ENCODE measurements at regions not wholly inside any gene's neighbourhood (a gene's known extent, or its start where the extent isn't known, plus 50 kb on each side); places are given as distances from the start of the nearest gene placed in this dataset.

DNA sequence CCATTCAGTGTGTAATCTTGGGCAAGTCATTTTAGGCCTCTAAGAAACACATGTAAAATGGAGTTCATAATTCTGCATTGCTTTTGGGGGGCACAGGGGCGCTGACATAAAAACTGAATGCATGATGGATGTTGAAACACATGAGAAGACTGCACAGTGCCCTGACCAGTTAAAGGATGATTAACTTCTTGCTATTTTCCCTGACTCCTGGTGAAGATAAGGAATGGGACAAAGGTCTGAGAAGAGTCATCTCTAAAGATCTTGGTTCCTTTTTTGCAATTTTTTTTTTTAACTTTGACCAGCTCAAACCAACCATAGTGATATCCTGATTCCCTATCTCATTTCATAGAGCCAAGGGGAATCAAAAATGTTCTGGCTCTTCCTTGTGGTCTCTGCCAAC is 134.9 kb upstream of the TENM4 start:
- Mint-ChIP-seq H3K9me3 (peaks cover 3 to 9% (median 4%) of the 10 kb centered on the region in 3 donors), H3K27me3 (no peaks in the 10 kb centered on the region), H3K27ac (no peak overlapping the region), H3K4me1 (no peaks in the 10 kb centered on the region), H3K4me3 (no peak overlapping the region), H3K36me3 (no peaks in the 10 kb centered on the region)
- Histone ChIP-seq H3K4me1 (ENCODE audit: control insufficient read depth in 1 of 2, extremely low read depth in 1 of 2, insufficient read depth in 2 of 2, low read length in 2 of 2) (no peaks in the 10 kb centered on the region), H3K4me3 (ENCODE audit: control insufficient read depth in 1 of 2, extremely low read depth in 1 of 2, low read length in 1 of 2) (no peak overlapping the region), H3K9me3 (no peaks in the 10 kb centered on the region), H3K27me3 (replicated peaks in 1 of 2; ENCODE audit: control insufficient read depth in 2 of 2, extremely low read depth in 1 of 2, insufficient read depth in 2 of 2, low read length in 1 of 2) (no peaks in the 10 kb centered on the region), H3K36me3 (ENCODE audit: control insufficient read depth in 2 of 2, extremely low read depth in 1 of 2, insufficient read depth in 1 of 2, low read length in 1 of 2) (no peaks in the 10 kb centered on the region), H3K27ac (ENCODE audit: low read length) (no peak overlapping the region)
- ATAC-seq (replicated peaks in 1 of 4) (no peak), DNase-seq (no peak)
- ChIA-PET CTCF (no interaction called here), POLR2A (no interaction called here)
- no CpG with 5 or more reads among the region's 1 CpG for WGBS (ENCODE audit: insufficient coverage)

DNA sequence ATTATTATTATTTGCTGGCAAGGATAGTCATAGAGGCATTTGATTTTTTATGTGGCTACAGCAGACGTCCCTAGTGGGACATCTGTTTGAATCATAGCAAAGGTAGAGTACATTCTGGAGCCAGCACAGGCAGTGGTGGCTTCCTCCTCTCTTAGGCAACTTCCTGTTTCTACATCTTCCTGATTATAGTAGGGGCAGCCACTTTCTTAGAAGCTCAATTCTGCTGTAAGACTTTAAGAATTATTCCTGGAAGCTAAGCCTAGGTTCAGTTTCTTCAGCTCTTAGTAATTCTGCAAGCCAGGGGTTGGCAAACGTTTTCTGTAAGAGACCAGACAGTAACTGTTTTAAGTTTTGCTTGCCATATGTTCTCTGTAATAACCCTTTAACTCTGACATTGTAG is 129.3 kb upstream of the TENM4 start:
- no peaks in the 10 kb centered on the region for H3K4me1 Mint-ChIP-seq
- no peaks in the 10 kb centered on the region for H3K36me3 Mint-ChIP-seq
- no peaks in the 10 kb centered on the region for H3K9me3 ChIP-seq
- no peak overlapping the region for H3K4me3 Mint-ChIP-seq
- H3K9me3 Mint-ChIP-seq, result peaks cover 6 to 15% (median 14%) of the 10 kb centered on the region in 3 donors
- POLR2A ChIA-PET, result no interaction called here
- no peak overlapping the region for H3K4me3 ChIP-seq (ENCODE audit: control insufficient read depth in 1 of 2, extremely low read depth in 1 of 2, low read length in 1 of 2)
- no peak for DNase-seq
- H3K36me3 ChIP-seq (ENCODE audit: control insufficient read depth in 2 of 2, extremely low read depth in 1 of 2, insufficient read depth in 1 of 2, low read length in 1 of 2), result no peaks in the 10 kb centered on the region
- ATAC-seq (replicated peaks in 1 of 4), result no peak
- H3K27ac Mint-ChIP-seq, result no peak overlapping the region
- CTCF ChIA-PET, result no interaction called here
- H3K27me3 Mint-ChIP-seq, result no peaks in the 10 kb centered on the region
- no peaks in the 10 kb centered on the region for H3K27me3 ChIP-seq (replicated peaks in 1 of 2; ENCODE audit: control insufficient read depth in 2 of 2, extremely low read depth in 1 of 2, insufficient read depth in 2 of 2, low read length in 1 of 2)
- H3K27ac ChIP-seq (ENCODE audit: low read length), result no peak overlapping the region
- H3K4me1 ChIP-seq (ENCODE audit: control insufficient read depth in 1 of 2, extremely low read depth in 1 of 2, insufficient read depth in 2 of 2, low read length in 2 of 2), result no peaks in the 10 kb centered on the region
- 0% methylated on average over 1 of the region's 2 CpGs for WGBS (ENCODE audit: insufficient coverage)

DNA sequence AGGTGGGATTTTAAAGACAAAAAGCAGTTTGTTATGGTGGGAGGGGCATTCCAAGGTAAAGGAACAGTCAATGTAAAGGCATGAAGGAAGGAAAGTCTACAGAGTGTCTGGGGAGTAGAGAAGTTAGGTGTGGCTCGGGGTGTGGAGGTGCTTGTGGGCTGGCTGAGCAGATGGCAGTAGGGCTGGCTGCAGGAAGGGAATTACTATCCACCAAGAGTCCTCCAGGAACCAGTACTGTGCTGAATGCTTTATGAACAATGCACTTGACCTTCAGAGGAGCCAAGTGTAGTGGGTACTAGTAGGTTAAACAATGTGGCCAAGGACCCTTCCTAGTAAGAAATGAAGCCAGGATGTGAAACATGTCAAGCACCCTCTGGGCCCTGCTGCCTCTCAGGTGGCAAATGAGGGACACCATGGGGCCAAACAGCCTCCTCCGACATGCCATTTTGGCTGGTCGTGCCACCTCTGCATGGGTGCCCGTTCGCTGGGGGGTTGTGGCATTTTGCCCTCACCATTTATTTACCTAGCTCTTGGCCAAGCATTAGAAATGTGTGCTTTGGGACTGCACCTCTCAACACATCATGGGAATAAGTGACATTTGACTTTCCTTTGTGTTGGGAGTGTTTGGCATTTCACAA is 123.6 kb upstream of the TENM4 start:
- ChIA-PET POLR2A (no interaction called here), CTCF (no interaction called here)
- Histone ChIP-seq H3K4me1 (ENCODE audit: control insufficient read depth in 1 of 2, extremely low read depth in 1 of 2, insufficient read depth in 2 of 2, low read length in 2 of 2) (no peaks in the 10 kb centered on the region), H3K27me3 (replicated peaks in 1 of 2; ENCODE audit: control insufficient read depth in 2 of 2, extremely low read depth in 1 of 2, insufficient read depth in 2 of 2, low read length in 1 of 2) (peaks cover 0 to 2% of the 10 kb centered on the region in 2 experiments), H3K4me3 (ENCODE audit: control insufficient read depth in 1 of 2, extremely low read depth in 1 of 2, low read length in 1 of 2) (no peak overlapping the region), H3K9me3 (no peaks in the 10 kb centered on the region), H3K27ac (ENCODE audit: low read length) (no peak overlapping the region), H3K36me3 (ENCODE audit: control insufficient read depth in 2 of 2, extremely low read depth in 1 of 2, insufficient read depth in 1 of 2, low read length in 1 of 2) (no peaks in the 10 kb centered on the region)
- DNase-seq (no peak), ATAC-seq (replicated peaks in 1 of 4) (no peak)
- WGBS (ENCODE audit: insufficient coverage), result no CpG with 5 or more reads among the region's 5 CpGs
- Mint-ChIP-seq H3K9me3 (peaks cover 4 to 14% (median 12%) of the 10 kb centered on the region in 3 donors), H3K4me1 (no peaks in the 10 kb centered on the region), H3K4me3 (no peak overlapping the region), H3K27me3 (no peaks in the 10 kb centered on the region), H3K27ac (no peak overlapping the region), H3K36me3 (no peaks in the 10 kb centered on the region)

DNA sequence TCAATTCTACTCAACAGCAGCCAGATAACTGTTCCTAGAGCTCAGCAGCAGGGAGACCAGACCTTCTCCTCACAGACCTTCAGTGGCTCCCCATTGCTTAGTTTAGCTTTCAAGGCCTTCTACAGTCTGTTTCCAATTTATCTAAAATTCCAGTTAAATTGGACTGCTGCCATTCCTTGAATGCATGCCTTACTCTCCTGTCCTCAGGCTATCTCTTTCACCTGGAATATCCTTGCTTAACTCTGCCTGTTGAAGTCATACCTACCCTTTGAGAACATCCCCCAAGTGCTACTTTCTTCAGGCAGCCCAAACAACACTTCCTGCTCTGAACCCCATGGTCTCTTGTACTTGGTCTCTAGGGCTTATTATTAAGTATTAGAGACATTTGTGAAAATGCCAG is 120.7 kb upstream of the TENM4 start:
- peaks cover 0 to 2% of the 10 kb centered on the region in 2 experiments for H3K27me3 ChIP-seq (replicated peaks in 1 of 2; ENCODE audit: control insufficient read depth in 2 of 2, extremely low read depth in 1 of 2, insufficient read depth in 2 of 2, low read length in 1 of 2)
- Mint-ChIP-seq H3K27me3 (no peaks in the 10 kb centered on the region), H3K4me3 (no peak overlapping the region), H3K9me3 (peaks cover 0 to 11% (median 2%) of the 10 kb centered on the region in 3 donors), H3K4me1 (no peaks in the 10 kb centered on the region), H3K27ac (no peak overlapping the region), H3K36me3 (no peaks in the 10 kb centered on the region)
- no peak for DNase-seq
- no peaks in the 10 kb centered on the region for H3K36me3 ChIP-seq (ENCODE audit: control insufficient read depth in 2 of 2, extremely low read depth in 1 of 2, insufficient read depth in 1 of 2, low read length in 1 of 2)
- H3K27ac ChIP-seq (ENCODE audit: low read length), result no peak overlapping the region
- ChIA-PET CTCF (no interaction called here), POLR2A (interaction anchor here in 1 of 2 donors (0.6 kb wide), 1 partner anchor 73 kb away, joined by 3 read pairs; no protein-coding TSS in a partner anchor)
- no peak for ATAC-seq (replicated peaks in 1 of 4)
- no peaks in the 10 kb centered on the region for H3K9me3 ChIP-seq
- no peaks in the 10 kb centered on the region for H3K4me1 ChIP-seq (ENCODE audit: control insufficient read depth in 1 of 2, extremely low read depth in 1 of 2, insufficient read depth in 2 of 2, low read length in 2 of 2)
- no peak overlapping the region for H3K4me3 ChIP-seq (ENCODE audit: control insufficient read depth in 1 of 2, extremely low read depth in 1 of 2, low read length in 1 of 2)

DNA sequence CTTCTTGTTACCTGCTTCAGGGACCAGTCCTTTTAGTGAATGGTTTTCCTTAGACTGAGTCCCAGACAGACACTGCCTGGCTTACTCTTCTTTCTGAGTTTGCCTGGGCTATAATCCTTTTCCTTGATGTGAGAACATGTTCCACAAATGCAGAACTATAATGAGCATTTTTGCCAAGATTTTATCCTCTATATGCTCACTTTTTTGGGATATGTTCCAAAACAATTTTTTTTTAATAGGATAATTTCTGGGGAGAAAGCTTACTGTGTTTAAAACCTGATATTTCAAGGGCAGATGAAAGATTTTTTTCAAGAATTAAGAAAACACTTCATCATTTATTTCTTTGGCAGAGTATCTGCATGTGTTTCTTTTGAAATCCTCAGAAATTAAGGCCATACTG is 110.0 kb upstream of the TENM4 start:
- Histone ChIP-seq H3K27me3 (replicated peaks in 1 of 2; ENCODE audit: control insufficient read depth in 2 of 2, extremely low read depth in 1 of 2, insufficient read depth in 2 of 2, low read length in 1 of 2) (no peaks in the 10 kb centered on the region), H3K36me3 (ENCODE audit: control insufficient read depth in 2 of 2, extremely low read depth in 1 of 2, insufficient read depth in 1 of 2, low read length in 1 of 2) (no peaks in the 10 kb centered on the region), H3K4me3 (ENCODE audit: control insufficient read depth in 1 of 2, extremely low read depth in 1 of 2, low read length in 1 of 2) (no peak overlapping the region), H3K4me1 (ENCODE audit: control insufficient read depth in 1 of 2, extremely low read depth in 1 of 2, insufficient read depth in 2 of 2, low read length in 2 of 2) (no peaks in the 10 kb centered on the region), H3K9me3 (no peaks in the 10 kb centered on the region), H3K27ac (ENCODE audit: low read length) (no peak overlapping the region)
- Mint-ChIP-seq H3K27ac (no peak overlapping the region), H3K36me3 (no peaks in the 10 kb centered on the region), H3K4me1 (no peaks in the 10 kb centered on the region), H3K27me3 (no peaks in the 10 kb centered on the region), H3K4me3 (no peak overlapping the region), H3K9me3 (peaks cover 0 to 11% (median 2%) of the 10 kb centered on the region in 3 donors)
- POLR2A ChIA-PET, result no interaction called here
- DNase-seq (no peak), ATAC-seq (replicated peaks in 1 of 4) (no peak)
- CTCF ChIA-PET, result no interaction called here

DNA sequence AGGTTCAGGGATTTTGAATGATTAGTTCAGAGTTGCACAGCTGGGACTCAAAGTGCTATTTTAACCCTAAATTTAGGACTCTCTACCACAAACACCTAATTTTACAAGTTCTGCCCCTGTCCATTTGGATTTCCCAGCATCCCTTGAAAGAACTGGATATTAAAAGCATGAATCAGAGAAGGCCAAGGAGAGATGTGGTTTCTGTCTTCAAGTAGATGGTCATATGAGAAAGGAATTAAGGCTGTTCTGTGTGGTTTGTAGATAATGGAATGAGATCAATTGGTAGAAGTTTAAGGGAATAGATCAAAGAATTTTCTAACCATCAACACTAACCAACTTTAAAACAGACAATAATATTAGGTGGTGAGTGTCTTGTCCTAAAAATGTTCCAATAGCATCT is 106.4 kb upstream of the TENM4 start:
- H3K27me3 Mint-ChIP-seq, result peaks cover 0 to 5% of the 10 kb centered on the region in 2 donors
- no peaks in the 10 kb centered on the region for H3K36me3 Mint-ChIP-seq
- no peak overlapping the region for H3K4me3 ChIP-seq (ENCODE audit: control insufficient read depth in 1 of 2, extremely low read depth in 1 of 2, low read length in 1 of 2)
- no peak overlapping the region for H3K27ac ChIP-seq (ENCODE audit: low read length)
- ATAC-seq (replicated peaks in 1 of 4) (no peak), DNase-seq (no peak)
- no peaks in the 10 kb centered on the region for H3K9me3 ChIP-seq
- CTCF ChIA-PET, result no interaction called here
- POLR2A ChIA-PET, result no interaction called here
- H3K27me3 ChIP-seq (replicated peaks in 1 of 2; ENCODE audit: control insufficient read depth in 2 of 2, extremely low read depth in 1 of 2, insufficient read depth in 2 of 2, low read length in 1 of 2), result no peaks in the 10 kb centered on the region
- no peaks in the 10 kb centered on the region for H3K4me1 Mint-ChIP-seq
- H3K4me3 Mint-ChIP-seq, result no peak overlapping the region
- H3K9me3 Mint-ChIP-seq, result peaks cover 2 to 8% (median 4%) of the 10 kb centered on the region in 3 donors
- no peaks in the 10 kb centered on the region for H3K4me1 ChIP-seq (ENCODE audit: control insufficient read depth in 1 of 2, extremely low read depth in 1 of 2, insufficient read depth in 2 of 2, low read length in 2 of 2)
- H3K27ac Mint-ChIP-seq, result no peak overlapping the region
- H3K36me3 ChIP-seq (ENCODE audit: control insufficient read depth in 2 of 2, extremely low read depth in 1 of 2, insufficient read depth in 1 of 2, low read length in 1 of 2), result no peaks in the 10 kb centered on the region

DNA sequence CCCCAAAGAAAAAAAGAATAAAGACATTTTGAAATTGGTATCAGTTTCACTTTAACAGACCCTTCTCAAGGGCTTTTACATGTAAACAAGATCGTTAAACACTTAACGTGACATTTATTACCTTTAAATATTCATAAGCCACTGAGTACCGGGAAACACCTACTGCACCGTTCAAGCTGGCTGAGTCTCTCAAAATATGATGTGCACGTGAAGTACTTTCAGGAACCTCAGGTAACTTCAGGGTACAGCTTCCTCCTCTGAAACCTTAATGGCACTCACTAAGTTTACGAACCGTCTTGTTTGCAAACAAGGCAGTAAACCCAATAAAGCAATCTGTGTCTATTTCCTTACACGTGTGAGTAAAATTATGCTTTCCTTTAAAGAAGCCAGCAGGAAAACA is 105.5 kb upstream of the TENM4 start:
- ChIA-PET POLR2A (no interaction called here), CTCF (no interaction called here)
- H3K4me1 Mint-ChIP-seq, result no peaks in the 10 kb centered on the region
- Histone ChIP-seq H3K27ac (ENCODE audit: low read length) (no peak overlapping the region), H3K4me1 (ENCODE audit: control insufficient read depth in 1 of 2, extremely low read depth in 1 of 2, insufficient read depth in 2 of 2, low read length in 2 of 2) (no peaks in the 10 kb centered on the region), H3K27me3 (replicated peaks in 1 of 2; ENCODE audit: control insufficient read depth in 2 of 2, extremely low read depth in 1 of 2, insufficient read depth in 2 of 2, low read length in 1 of 2) (no peaks in the 10 kb centered on the region), H3K36me3 (ENCODE audit: control insufficient read depth in 2 of 2, extremely low read depth in 1 of 2, insufficient read depth in 1 of 2, low read length in 1 of 2) (no peaks in the 10 kb centered on the region), H3K9me3 (no peaks in the 10 kb centered on the region), H3K4me3 (ENCODE audit: control insufficient read depth in 1 of 2, extremely low read depth in 1 of 2, low read length in 1 of 2) (no peak overlapping the region)
- H3K4me3 Mint-ChIP-seq, result no peak overlapping the region
- ATAC-seq (replicated peaks in 1 of 4), result no peak
- no peaks in the 10 kb centered on the region for H3K36me3 Mint-ChIP-seq
- 59% methylated on average over 8 of the region's 8 CpGs for WGBS (ENCODE audit: insufficient coverage)
- DNase-seq, result no peak
- no peak overlapping the region for H3K27ac Mint-ChIP-seq
- H3K9me3 Mint-ChIP-seq, result peaks cover 2 to 6% (median 4%) of the 10 kb centered on the region in 3 donors
- peaks cover 0 to 5% of the 10 kb centered on the region in 2 donors for H3K27me3 Mint-ChIP-seq
